Amniotic epithelial cell (primary cell): ENCODE measurements at regions not wholly inside any gene's neighbourhood (a gene's known extent, or its start where the extent isn't known, plus 50 kb on each side); places are given as distances from the start of the nearest gene placed in this dataset.

Experiments used
- DNase-seq: peaks from one replicate; pipeline ENCODE4 v3.0.0-alpha.2; 2010; ENCODE audit warnings: low read depth

DNA sequence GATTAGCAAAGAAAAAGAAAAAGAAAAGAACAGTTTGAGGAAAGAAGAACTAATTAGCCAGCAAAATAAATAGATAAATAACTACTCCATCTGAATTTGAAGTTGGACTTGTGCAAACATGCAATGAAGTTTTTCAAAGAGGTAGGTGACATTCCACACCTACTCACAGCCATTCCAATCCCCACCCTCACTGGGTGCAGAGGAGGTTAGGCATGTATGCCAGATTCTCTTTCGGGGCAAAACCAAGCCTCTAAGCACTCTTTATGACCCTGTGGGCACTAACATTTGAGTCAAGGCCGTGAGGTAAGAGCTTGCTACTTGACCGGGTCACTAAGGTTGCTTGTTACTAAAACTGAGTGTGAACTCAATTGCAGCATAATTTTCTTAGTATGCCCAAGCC is 108.4 kb upstream of the SEMA3A start:
- no peak for DNase-seq

DNA sequence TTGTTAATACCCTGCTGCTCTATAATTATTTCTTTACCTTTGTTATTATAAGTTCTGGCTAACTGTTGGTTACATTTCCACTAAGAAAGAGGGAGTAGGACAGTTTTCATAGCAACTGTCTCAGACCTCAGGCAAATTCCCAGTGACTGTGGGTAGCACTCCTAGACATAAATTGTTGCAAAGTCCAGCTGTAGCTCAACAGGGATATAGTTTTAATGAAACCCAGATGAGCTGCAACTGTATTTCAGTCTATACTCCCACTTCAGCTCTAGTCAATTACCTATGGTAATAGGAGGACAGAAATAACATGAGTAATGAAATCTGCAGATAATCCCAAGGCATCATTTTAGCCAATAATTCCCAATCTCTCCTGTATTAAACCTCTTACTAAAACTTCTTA is 103.0 kb upstream of the SEMA3A start:
- no peak for DNase-seq

DNA sequence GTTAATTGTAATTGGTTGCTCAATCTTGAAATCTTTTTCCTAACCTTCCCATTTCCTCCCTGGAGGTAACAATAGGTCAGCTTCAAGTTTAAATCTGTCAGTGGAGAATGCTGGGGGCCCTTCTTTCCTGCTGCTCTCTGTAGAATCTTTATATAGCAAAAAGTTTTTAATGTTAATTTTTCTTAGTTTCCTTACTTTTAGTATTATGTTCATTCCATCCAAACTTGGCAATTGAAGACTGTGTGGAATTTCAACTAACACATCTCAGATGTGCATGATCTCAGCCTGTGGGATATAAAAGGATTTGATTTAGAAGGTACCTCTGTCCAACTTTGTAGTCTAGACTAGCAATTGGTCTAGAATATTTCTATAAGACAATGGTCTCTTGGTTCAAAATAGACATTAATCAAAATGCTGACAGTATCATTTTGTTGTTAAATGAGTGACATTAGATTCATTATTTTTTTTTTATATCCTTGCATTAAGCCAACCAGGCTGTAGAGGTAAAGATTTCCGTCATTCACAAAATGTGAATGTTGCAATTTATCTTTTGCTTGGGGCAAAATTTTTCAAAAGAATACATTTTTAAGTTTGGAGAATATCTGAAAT is 100.4 kb upstream of the SEMA3A start:
- no peak for DNase-seq

DNA sequence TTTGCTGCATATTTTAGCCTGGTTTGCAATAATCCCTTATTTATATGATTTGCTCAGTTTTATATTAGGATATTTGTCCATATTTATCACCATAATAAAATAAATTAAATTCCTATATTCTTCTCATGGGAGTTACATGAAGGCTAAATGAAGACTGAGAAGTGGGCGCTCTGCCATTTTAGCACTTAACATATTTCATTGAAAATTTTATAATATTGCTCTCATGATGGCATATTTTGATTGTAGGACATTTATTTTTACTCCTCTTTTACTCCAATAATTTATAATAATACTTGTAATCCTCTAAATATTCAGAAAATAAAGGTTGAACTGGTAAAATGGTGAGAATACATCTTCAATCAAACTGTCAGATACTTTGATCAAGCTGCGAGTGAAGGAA is 99.8 kb upstream of the SEMA3A start:
- no peak for DNase-seq

DNA sequence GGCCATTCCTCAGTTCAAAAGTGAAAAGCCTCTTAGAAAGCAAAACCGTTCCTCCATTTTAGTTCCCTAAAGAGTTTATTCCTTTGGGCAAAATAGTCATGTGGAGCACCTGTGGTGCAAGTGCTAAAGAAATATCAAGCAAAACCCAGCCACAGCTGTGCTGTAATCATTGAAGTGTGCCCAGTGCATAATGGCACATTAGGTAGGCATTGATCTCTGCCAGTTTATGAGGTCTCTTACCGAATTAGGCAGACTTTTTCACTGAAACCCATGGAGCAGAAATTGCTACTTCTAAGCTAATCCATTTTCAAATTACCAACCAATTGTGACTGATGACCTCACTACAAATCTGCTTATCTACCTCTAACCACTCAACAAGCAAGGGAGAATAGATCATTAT is 97.2 kb upstream of the SEMA3A start:
- DNase-seq, result no peak

DNA sequence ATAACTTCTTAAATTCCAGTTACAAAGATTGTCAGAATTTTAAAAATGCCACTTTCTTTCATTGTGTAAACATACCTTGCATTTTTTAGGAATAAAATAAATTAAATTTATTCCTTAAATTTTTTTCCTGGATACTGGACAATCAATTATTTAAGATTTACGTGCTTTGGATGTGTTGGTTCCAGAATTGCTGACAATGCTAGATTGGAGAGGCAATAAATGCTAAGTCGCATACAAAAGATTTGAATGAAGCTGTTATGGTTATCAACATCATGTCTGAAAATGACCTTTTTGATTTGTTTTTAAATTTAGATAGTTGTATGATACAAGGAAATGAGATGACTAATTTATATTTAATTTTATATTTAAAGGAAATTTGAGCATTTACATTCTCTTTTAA is 89.2 kb upstream of the SEMA3A start:
- no peak for DNase-seq

DNA sequence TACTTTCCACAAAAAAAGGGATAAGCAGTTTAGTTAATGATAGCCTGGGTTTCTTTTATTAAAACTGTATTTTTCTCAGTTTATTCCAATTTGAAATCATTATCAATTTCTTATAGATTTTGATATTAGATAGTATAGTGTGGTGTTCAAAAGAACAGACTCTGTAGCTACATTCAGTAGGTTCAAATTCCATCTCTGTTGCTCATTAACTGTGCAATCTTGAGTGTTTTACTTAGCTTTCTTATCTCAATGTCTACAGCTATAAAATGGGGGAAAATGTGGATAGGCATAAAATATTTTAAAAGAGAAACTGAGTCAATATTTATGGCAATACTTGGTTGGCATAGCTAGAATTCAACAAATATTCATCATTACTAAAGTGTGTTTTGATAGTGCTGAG is 86.9 kb upstream of the SEMA3A start:
- no peak for DNase-seq

DNA sequence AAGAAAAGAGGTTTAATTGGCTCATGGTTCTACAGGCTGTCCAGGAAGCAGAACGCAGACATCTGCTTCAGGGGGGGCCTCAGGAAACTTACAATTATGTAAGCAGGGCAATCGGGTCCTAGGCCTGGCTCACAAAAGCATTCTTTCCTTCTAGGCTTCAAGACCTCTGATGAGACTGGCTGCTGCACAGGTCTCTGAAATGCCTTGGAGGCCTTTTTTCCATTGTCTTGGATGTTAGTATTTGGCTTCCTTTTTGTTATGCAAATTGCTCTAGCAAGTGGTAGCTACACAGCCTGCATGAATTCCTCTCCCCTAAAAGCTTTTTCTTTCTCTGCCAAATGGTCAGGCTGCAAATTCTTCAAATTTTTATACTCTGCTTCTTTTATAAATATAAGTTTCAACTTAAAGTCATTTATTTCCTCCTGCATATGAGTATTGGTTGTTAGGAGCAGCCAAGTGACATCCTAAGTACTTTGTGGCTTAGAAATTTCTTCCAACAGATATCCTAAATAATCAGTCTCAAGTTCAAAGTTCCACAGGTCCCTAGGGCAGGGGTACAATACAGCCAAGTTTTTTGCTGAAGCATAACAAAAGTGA is 83.1 kb upstream of the SEMA3A start:
- DNase-seq, result no peak

DNA sequence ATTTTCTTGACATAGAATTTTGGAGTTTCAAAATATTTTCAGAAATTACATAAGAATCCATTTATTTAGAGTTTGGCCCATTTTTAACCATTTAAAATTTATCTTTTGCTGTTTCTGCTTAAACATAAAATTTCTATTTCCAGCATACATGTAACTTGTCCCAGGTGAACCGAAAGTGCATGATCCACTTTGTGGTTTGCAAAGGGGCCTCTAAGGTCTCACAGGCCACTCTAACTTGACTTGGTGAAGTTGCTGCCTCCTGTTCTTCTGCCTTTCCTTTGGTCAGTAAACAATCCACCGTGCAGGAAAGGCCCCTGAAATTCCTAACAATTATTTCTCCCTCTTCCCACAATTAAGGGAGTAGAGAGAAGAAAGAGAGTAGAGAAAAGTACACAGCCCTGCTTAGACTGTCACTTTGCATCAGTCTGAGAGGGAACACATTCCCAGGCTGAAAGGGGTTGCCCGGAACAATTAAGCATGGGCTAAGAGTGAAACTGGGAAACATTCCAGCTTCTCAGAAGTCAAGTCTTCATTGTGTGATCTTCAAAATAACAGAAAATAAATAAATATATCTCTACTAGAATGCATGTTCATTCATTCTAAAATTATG is 79.5 kb upstream of the SEMA3A start:
- DNase-seq, result peak; percentile 6

DNA sequence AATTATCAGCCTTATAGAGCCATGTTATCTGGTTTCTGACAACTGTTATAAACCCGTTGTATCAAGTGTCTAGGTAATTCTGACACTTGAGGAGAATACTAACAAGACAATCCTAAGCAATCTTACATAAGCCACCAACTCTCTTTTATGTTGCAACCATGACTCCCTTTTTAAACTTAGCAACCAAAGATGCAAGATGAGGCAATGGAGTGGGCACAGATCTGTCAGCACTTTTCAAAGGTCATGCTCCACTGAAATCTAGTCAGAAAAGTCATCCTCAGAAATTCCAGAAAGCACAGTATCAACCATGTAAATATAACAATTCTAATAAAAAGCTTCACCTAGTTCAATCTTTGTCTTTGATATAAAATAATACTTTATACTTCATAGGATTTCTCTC is 77.0 kb upstream of the SEMA3A start:
- DNase-seq, result peak; percentile 78

DNA sequence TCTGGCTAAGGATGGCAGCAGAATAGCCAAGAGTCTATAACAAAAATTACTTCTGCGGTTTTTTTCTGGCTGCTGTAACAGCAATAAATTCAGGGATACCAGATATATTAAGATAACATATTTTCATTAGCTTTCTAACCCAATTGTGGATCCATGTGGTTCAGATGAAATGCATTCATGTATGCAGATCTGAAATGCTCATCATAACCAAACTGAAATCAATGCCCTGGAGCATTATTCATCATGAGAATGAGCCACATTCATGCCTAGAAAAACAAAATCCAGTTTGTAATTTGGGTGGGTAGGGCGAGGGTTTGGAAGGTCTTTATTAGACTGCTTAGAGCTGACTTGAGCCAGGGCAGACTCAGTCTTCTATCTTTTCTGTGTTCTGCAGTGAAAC is 69.8 kb upstream of the SEMA3A start:
- DNase-seq, result no peak

DNA sequence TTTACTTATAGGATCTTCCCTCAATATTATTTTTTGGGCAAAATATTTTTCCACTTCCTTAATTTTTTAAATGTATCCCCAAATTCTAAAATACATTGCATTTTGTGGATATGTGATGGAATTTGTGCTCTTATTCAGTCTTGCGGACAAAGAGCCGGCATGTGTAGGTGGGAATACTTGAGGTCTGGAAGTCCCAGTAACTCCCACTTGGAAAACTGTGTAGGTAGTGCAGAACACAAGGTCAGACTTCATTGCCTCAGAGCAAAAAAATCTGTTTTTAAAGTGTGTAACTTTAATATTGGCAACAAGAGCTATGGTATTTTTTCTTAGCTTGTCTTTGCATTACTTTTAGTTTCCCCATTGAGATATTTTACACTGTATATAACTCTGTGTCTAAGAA is 68.5 kb upstream of the SEMA3A start:
- no peak for DNase-seq

DNA sequence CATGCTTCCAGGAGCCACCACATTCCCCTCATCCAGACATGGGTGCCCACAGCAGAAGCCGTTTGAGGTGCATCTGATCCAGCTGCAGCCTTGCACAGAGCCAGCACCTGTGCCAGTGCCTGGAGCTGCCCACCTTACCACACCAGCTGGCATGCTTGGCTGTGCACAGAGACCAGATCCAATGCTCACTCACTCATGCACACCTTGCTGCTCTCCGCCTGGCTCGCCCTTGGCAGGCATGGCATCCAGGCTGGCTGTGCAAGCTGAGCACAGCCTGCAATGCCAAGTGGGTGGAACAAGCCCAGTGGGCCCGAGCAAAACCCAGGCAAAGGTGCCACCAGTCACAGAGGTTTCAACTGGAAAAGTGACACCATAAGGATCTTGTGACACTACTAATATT is 66.9 kb upstream of the SEMA3A start:
- no peak for DNase-seq

DNA sequence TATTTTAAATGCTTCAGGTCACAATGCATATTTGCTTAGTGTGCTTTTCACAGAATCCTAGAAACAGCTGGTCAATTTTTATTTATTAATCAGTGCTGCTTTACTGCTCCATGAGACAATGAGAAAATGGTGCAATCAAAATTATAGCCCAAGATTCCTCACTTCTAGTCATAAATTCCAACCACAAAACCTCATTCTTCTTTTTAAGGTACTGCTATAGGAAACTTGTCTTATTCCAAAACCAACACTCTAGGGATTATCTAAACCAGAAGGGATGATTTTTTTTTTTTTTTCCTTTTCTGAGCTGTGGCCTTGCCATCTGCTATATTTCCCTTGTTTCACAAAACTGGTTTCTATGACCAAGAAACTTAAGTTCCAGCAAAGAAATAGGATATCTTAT is 64.0 kb upstream of the SEMA3A start:
- DNase-seq, result peak; percentile 39

DNA sequence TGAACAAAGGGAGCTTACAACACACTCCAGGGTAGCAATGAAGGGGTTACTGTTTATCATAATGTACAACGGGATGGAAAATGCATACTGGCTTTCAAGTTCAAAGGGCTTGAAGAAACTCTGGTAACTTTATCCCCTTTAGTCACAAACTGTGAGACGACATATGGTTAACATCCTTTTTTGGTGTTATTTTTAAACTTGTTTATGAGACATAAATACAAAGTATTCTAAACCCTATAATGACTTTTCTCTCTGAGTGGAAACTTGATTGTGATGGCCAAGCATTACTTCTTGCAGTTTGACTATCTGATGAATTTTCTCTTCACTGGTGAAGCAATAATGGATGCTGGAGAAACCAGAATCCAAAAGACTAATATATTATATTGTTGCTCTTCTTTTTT is 62.0 kb upstream of the SEMA3A start:
- no peak for DNase-seq

DNA sequence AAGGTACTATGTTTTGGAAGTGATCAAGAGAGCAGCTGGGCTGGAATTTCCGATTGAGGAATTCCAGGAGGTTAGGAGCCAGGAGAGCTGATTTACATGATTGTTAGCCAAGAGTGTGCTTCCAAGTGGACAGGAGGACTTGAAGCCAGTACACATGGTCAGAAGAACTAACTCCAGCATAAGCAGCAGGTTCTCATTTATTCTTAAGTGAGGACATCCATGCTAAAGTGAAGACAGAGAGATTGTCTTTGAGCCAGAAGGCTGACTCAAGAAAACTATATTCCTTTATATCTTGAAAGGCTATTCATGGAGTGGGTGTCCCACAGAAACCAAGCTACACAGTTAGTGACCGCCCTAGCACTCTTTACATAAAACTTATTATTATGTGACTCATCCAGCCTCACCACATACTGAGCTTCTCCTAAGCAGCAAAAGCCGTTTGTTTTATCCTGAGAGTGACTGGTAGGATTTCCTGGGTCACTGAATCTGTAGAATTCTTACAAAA is 56.7 kb upstream of the SEMA3A start:
- peak; percentile 60 for DNase-seq

DNA sequence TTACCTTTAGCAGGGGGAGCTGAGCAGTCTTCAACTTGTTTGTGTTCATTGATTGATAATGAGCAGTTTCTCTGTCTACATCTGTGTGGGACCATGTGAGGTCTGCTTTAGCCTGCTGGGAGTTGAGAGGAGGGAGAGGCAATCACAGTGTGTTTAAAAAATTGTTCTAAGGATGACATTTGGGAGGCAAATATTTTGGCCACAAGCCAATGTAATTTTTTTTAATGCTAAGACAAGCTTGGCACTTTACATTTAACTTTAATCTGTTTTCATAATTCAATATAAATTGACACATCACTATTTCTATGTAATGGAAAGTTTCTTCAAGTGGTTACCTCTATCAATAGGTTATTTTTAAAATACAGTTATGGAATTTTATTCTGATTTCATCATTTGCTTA is 55.9 kb upstream of the SEMA3A start:
- no peak for DNase-seq

DNA sequence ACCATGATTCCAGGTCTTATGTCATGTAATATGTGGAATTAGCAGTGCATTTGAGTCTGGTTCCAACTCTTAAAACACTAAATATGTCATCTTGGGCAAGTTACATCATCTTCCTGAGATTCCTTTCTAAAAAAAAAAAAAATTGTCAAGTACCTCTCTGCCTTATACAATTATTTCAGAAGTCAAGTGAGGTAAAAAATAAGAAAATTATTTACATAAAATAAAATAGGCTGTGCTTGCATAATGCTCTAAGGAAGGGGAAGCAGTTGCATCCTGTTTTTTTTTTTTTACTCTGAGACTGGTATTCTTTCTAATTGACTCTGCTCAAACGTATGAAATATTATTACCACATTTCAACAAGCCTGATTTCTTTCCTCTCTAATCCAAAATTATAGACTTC is 55.1 kb upstream of the SEMA3A start:
- DNase-seq, result no peak

DNA sequence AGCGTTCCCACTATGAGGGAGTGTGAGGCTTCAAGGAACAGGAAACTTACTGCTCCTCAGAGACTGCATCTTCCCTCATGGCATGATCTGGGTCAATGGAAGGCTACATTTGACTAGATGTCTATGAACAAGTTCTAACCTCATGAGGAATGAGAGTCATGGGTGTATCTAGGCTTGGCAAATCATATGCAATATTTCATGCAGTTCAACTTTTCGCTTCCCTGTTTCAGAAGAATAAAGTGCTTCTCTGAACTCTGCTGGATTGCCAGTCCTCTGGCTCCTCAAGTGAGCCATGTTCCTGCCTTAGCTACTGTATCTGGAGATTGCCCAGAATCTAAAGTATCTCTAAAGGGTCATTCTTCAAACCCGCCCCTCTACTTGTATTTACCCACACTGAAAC is 54.3 kb upstream of the SEMA3A start:
- DNase-seq, result no peak

DNA sequence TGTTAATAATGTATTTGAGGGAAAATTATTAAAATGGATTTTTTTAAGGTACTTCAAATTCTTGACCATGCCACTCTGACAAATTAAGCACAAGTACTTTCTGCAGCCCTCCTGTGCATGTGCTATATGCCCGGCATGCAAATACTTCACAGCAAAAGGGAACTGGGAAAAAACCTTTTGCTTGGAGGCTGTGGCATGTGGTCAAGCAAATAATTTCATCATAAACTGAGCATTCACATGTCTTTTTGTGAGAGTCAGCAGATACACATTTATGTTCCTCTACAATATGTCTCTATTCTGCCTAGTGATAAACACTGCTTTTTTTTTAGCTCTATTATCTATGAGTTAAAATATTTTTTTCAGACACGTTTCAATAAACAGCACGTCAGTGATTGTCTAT is 53.7 kb upstream of the SEMA3A start:
- peak; percentile 73 for DNase-seq

DNA sequence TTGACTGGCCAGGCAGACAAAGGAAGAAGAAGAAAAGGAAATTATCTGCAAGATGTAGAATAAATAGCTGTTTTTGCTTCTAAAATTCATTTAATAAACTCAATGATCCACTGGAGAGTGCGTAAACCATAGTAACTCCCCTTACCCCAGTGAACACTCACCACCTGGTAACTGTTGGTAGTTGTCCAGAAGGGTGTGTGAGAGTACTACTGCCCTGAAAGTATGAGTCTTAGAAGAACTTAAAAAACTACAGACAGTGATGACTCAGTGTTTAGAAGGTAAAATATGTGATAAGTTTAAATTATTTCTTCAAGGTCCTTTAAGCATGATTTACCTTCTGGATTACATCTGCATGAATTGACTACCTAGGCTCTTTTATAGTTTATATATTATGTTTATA is 53.0 kb upstream of the SEMA3A start:
- DNase-seq, result peak; percentile 73

DNA sequence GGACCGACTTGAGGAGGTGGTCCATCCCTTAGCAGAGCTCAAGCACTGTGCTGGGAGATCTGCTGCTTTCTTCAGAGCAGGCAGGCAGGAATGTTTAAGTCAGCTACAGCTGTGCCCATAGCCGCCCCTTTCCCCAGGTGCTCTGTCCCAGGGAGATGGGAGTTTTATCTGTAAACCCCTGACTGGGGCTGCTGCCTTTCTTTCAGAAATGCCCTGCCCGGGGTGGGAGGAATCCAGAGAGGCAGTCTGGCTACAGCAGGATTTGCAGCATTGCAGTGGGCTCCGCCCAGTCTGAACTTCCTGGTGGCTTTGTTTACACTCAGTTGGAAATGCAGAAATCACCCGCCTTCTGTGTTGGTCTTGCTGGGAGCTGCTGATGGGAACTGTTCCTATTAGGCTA is 51.2 kb upstream of the SEMA3A start:
- no peak for DNase-seq
